WTC11 (cell line): ENCODE measurements at regions not wholly inside any gene's neighbourhood (a gene's known extent, or its start where the extent isn't known, plus 50 kb on each side); places are given as distances from the start of the nearest gene placed in this dataset.

Experiments used
- ATAC-seq: fragments of 200-7000 bp; cut with Tn5 transposase; 2 replicates; pipeline ENCODE4 v1.10.0; 2021; ENCODE audit warnings: mild to moderate bottlenecking, moderate library complexity
- CTCF ChIA-PET: fragments of 300-600 bp; sonication (Branson Sonifier 250); formaldehyde crosslinking; loops from one replicate; lab custom pipeline; 2021; ENCODE audit warnings: antibody characterized with exemption; lab: Charles Lee
- POLR2A ChIA-PET: fragments of 350-600 bp; sonication (Branson Sonifier 250); formaldehyde crosslinking; loops from one replicate; lab custom pipeline; 2021; ENCODE audit warnings: antibody characterized with exemption; lab: Charles Lee
- DNase-seq: peaks from one replicate; pipeline ENCODE4 v3.0.0; 2021; ENCODE audit warnings: low spot score
- H3K27ac Mint-ChIP-seq: 2 replicates; pipeline ENCODE4 v1.8.0; 2021; ENCODE audit warnings: mixed read lengths
- H3K27me3 Mint-ChIP-seq: 2 replicates; pipeline ENCODE4 v1.8.0; 2021; ENCODE audit warnings: low read depth, mild to moderate bottlenecking, moderate library complexity, mixed read lengths
- H3K36me3 Mint-ChIP-seq: 2 replicates; pipeline ENCODE4 v1.8.0; 2021; ENCODE audit warnings: mixed read lengths
- H3K4me1 Mint-ChIP-seq: 2 replicates; pipeline ENCODE4 v1.8.0; 2022; ENCODE audit warnings: mixed read lengths
- H3K4me3 Mint-ChIP-seq: 2 replicates; pipeline ENCODE4 v1.8.0; 2021; ENCODE audit warnings: mild to moderate bottlenecking, moderate library complexity, mixed read lengths
- H3K9me3 Mint-ChIP-seq: 2 replicates; pipeline ENCODE4 v1.8.0; 2021; ENCODE audit warnings: mixed read lengths
- ARID4B ChIP-seq: sonication (generic); formaldehyde crosslinking; IDR thresholded peaks from 2 replicates; pipeline ENCODE4 v1.8.0; 2023; ENCODE audit warnings: missing genetic modification reagents, mild to moderate bottlenecking, borderline replicate concordance
- ATF3 ChIP-seq: sonication (generic); formaldehyde crosslinking; conservative IDR thresholded peaks from 2 replicates; pipeline ENCODE4 v1.8.1; 2022; ENCODE audit warnings: mild to moderate bottlenecking, missing genetic modification reagents
- ELF4 ChIP-seq: sonication (generic); formaldehyde crosslinking; IDR thresholded peaks from 2 replicates; pipeline ENCODE4 v1.8.1; 2022; ENCODE audit warnings: low read depth, mild to moderate bottlenecking, moderate library complexity, missing genetic modification reagents
- FOXJ3 ChIP-seq: sonication (generic); formaldehyde crosslinking; IDR thresholded peaks from 2 replicates; pipeline ENCODE4 v1.9.0; 2021; ENCODE audit warnings: missing genetic modification reagents, mild to moderate bottlenecking, borderline replicate concordance
- FOXK1 ChIP-seq: sonication (generic); formaldehyde crosslinking; IDR thresholded peaks from 2 replicates; pipeline ENCODE4 v1.8.0; 2022; ENCODE audit warnings: mild to moderate bottlenecking, moderate library complexity, missing genetic modification reagents
- HMGA2 ChIP-seq: fragments of 250-450 bp; sonication (Bioruptor Pico); IDR thresholded peaks from 2 replicates; pipeline ENCODE4 v1.4.0; 2021; ENCODE audit warnings: mild to moderate bottlenecking, moderate library complexity
- JAZF1 ChIP-seq: fragments of 250-450 bp; sonication (Bioruptor Pico); IDR thresholded peaks from 2 replicates; pipeline ENCODE4 v1.9.0; 2021; ENCODE audit warnings: moderate library complexity, mild to moderate bottlenecking, inconsistent platforms
- MAX ChIP-seq: sonication (generic); formaldehyde crosslinking; IDR thresholded peaks from 2 replicates; pipeline ENCODE4 v1.8.0; 2022; ENCODE audit warnings: mild to moderate bottlenecking, missing genetic modification reagents
- NFE2L1 ChIP-seq: sonication (generic); formaldehyde crosslinking; IDR thresholded peaks from 2 replicates; pipeline ENCODE4 v1.8.1; 2023; ENCODE audit warnings: missing genetic modification reagents
- NR2C2 ChIP-seq: sonication (generic); formaldehyde crosslinking; IDR thresholded peaks from 2 replicates; pipeline ENCODE4 v1.8.0; 2022; ENCODE audit warnings: mild to moderate bottlenecking, missing genetic modification reagents
- RELA ChIP-seq: sonication (generic); formaldehyde crosslinking; IDR thresholded peaks from 2 replicates; pipeline ENCODE4 v1.8.1; 2022; ENCODE audit warnings: missing genetic modification reagents, mild to moderate bottlenecking, borderline replicate concordance
- STAT6 ChIP-seq: sonication (generic); formaldehyde crosslinking; conservative IDR thresholded peaks from 2 replicates; pipeline ENCODE4 v1.8.1; 2023; ENCODE audit warnings: mild to moderate bottlenecking, low read depth, missing genetic modification reagents, moderate library complexity
- TEAD1 ChIP-seq: sonication (generic); formaldehyde crosslinking; IDR thresholded peaks from 2 replicates; pipeline ENCODE4 v1.8.0; 2022; ENCODE audit warnings: mild to moderate bottlenecking, missing genetic modification reagents
- ZBTB21 ChIP-seq: sonication (generic); formaldehyde crosslinking; IDR thresholded peaks from 2 replicates; pipeline ENCODE4 v1.8.1; 2023; ENCODE audit warnings: mild to moderate bottlenecking, missing genetic modification reagents, borderline replicate concordance
- ZNF138 ChIP-seq: sonication (generic); formaldehyde crosslinking; conservative IDR thresholded peaks from 2 replicates; pipeline ENCODE4 v1.8.1; 2022; ENCODE audit warnings: mild to moderate bottlenecking, moderate library complexity, missing genetic modification reagents
- ZNF423 ChIP-seq: fragments of 250-450 bp; sonication (Bioruptor Pico); IDR thresholded peaks from 2 replicates; pipeline ENCODE4 v2.1.2; 2022; ENCODE audit warnings: mild to moderate bottlenecking, moderate library complexity
- TF ChIP-seq, protein P1 (sequence below): sonication (generic); formaldehyde crosslinking; IDR thresholded peaks from 2 replicates; pipeline ENCODE4 v1.8.1; 2022; ENCODE audit warnings: low read depth, mild to moderate bottlenecking, moderate library complexity, missing genetic modification reagents, borderline replicate concordance
- TF ChIP-seq, protein P2 (sequence below): sonication (generic); formaldehyde crosslinking; IDR thresholded peaks from 2 replicates; pipeline ENCODE4 v1.8.1; 2022; ENCODE audit warnings: mild to moderate bottlenecking, missing genetic modification reagents, moderate library complexity, borderline replicate concordance
- TF ChIP-seq, protein P3 (sequence below): sonication (generic); formaldehyde crosslinking; IDR thresholded peaks from 2 replicates; pipeline ENCODE4 v1.8.1; 2023; ENCODE audit warnings: mild to moderate bottlenecking, missing genetic modification reagents
- TF ChIP-seq, protein P4 (sequence below): sonication (generic); formaldehyde crosslinking; IDR thresholded peaks from 2 replicates; pipeline ENCODE4 v1.8.1; 2022; ENCODE audit warnings: low read depth, missing genetic modification reagents, borderline replicate concordance

GRCh38 chr2:144681389-144681788, 161.5 kb upstream of the ZEB2 start (continued):
- TF ChIP-seq RELA (CRISPR knock-in tag) (no peak), ZBTB21 (no peak), HMGA2 (CRISPR knock-in tag) (no peak), NR2C2 (CRISPR knock-in tag) (no peak), FOXJ3 (CRISPR knock-in tag) (no peak)
- TF ChIP-seq, protein P1, sequence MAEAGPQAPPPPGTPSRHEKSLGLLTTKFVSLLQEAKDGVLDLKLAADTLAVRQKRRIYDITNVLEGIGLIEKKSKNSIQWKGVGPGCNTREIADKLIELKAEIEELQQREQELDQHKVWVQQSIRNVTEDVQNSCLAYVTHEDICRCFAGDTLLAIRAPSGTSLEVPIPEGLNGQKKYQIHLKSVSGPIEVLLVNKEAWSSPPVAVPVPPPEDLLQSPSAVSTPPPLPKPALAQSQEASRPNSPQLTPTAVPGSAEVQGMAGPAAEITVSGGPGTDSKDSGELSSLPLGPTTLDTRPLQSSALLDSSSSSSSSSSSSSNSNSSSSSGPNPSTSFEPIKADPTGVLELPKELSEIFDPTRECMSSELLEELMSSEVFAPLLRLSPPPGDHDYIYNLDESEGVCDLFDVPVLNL (CRISPR knock-in tag), result no peak
- TF ChIP-seq, protein P2, sequence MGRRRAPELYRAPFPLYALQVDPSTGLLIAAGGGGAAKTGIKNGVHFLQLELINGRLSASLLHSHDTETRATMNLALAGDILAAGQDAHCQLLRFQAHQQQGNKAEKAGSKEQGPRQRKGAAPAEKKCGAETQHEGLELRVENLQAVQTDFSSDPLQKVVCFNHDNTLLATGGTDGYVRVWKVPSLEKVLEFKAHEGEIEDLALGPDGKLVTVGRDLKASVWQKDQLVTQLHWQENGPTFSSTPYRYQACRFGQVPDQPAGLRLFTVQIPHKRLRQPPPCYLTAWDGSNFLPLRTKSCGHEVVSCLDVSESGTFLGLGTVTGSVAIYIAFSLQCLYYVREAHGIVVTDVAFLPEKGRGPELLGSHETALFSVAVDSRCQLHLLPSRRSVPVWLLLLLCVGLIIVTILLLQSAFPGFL, result no peak
- TF ChIP-seq, all 79 proteins: peak for 0

DNA sequence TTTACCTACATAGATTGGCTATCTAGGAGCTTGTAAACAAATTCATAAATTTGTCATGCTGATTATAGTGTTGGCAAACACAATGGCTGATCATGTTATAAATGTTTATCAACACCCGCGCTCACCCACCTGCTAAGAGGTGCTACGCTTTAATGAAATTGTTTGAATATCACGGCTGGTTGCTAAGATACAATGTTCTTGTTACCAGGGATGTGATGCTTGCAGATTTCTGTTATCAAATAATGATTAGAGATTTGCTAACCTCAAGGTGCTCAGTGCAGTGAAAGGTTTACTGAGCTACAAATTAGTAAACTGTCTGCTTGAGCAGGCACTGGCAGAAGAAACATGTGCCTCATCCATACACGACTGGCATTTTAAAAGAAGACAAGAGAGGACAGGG, 160.0 kb upstream of the ZEB2 start:
- ChIA-PET CTCF (no interaction called here), POLR2A (no interaction called here)
- no peaks in the 10 kb centered on the region for H3K36me3 Mint-ChIP-seq
- DNase-seq, result no peak
- H3K27ac Mint-ChIP-seq, result no peak overlapping the region
- no peaks in the 10 kb centered on the region for H3K27me3 Mint-ChIP-seq
- peaks cover 9% of the 10 kb centered on the region for H3K4me1 Mint-ChIP-seq
- no peak for ATAC-seq
- no peak overlapping the region for H3K4me3 Mint-ChIP-seq
- no peaks in the 10 kb centered on the region for H3K9me3 Mint-ChIP-seq
- TF ChIP-seq ATF3 (CRISPR knock-in tag) (no peak), ZNF138 (no peak), TEAD1 (CRISPR knock-in tag) (no peak), NFE2L1 (CRISPR knock-in tag) (no peak), ARID4B (CRISPR knock-in tag) (no peak), ELF4 (CRISPR knock-in tag) (no peak), FOXK1 (CRISPR knock-in tag) (no peak), JAZF1 (no peak), ZNF423 (CRISPR knock-in tag) (no peak), MAX (CRISPR knock-in tag) (no peak), STAT6 (CRISPR knock-in tag) (no peak)
- TF ChIP-seq, protein P3, sequence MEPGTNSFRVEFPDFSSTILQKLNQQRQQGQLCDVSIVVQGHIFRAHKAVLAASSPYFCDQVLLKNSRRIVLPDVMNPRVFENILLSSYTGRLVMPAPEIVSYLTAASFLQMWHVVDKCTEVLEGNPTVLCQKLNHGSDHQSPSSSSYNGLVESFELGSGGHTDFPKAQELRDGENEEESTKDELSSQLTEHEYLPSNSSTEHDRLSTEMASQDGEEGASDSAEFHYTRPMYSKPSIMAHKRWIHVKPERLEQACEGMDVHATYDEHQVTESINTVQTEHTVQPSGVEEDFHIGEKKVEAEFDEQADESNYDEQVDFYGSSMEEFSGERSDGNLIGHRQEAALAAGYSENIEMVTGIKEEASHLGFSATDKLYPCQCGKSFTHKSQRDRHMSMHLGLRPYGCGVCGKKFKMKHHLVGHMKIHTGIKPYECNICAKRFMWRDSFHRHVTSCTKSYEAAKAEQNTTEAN (CRISPR knock-in tag), result no peak
- TF ChIP-seq, protein P4, sequence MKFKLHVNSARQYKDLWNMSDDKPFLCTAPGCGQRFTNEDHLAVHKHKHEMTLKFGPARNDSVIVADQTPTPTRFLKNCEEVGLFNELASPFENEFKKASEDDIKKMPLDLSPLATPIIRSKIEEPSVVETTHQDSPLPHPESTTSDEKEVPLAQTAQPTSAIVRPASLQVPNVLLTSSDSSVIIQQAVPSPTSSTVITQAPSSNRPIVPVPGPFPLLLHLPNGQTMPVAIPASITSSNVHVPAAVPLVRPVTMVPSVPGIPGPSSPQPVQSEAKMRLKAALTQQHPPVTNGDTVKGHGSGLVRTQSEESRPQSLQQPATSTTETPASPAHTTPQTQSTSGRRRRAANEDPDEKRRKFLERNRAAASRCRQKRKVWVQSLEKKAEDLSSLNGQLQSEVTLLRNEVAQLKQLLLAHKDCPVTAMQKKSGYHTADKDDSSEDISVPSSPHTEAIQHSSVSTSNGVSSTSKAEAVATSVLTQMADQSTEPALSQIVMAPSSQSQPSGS, result no peak
